ENCODE measurements at regions not wholly inside any gene's neighbourhood (a gene's known extent, or its start where the extent isn't known, plus 50 kb on each side); places are given as distances from the start of the nearest gene placed in this dataset.

DNA sequence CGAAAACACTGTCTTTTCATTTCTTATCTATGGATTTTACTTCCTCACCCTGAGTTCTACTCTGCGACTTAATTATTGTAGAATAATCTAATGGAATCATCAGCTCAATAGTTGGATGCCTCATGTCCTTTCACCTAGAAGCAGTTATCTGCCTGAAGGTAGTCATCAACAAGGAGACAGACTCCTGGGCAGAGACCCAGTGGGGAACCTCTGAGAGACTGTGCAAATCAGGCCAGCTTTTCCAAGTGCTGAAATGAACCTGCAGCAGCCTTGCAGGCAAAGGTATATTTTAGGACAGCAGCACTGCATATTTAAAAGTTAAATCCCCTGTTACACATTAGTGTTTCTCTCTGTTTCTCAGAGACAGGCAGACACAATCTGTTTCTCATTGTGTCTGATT lies 99.7 kb upstream of the STMND1 start:
- TF ChIP-seq, protein P1, sequence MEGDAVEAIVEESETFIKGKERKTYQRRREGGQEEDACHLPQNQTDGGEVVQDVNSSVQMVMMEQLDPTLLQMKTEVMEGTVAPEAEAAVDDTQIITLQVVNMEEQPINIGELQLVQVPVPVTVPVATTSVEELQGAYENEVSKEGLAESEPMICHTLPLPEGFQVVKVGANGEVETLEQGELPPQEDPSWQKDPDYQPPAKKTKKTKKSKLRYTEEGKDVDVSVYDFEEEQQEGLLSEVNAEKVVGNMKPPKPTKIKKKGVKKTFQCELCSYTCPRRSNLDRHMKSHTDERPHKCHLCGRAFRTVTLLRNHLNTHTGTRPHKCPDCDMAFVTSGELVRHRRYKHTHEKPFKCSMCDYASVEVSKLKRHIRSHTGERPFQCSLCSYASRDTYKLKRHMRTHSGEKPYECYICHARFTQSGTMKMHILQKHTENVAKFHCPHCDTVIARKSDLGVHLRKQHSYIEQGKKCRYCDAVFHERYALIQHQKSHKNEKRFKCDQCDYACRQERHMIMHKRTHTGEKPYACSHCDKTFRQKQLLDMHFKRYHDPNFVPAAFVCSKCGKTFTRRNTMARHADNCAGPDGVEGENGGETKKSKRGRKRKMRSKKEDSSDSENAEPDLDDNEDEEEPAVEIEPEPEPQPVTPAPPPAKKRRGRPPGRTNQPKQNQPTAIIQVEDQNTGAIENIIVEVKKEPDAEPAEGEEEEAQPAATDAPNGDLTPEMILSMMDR (IDR thresholded peaks at IDR 0.05; ENCODE audit: insufficient read depth, low read depth, low read length, missing control alignments): no peak
- DNase-seq (ENCODE audit: low read depth): no peak
- no peak overlapping the region for H3K4me3 ChIP-seq (ENCODE audit: low read length)

DNA sequence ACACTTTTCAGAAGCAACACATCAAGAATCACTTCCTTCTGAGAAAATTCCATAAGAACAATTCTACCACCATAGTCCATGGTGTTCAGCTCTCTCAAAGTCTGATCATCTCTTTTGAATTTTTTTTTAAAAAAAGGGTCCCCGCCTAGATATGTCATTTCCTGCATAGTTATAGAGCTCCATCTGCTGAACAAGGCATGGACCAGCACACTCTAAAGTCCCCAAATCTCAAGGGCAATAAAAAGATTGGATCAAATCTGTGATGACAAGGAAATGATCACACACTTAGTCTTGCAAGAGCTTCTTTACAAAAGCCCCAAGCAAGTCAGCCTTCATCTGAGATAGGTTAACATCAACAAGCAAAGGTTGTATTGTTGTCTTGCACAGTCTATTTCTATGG lies 100.7 kb upstream of the STMND1 start:
- no peak overlapping the region for H3K4me3 ChIP-seq (ENCODE audit: low read length)
- DNase-seq (ENCODE audit: low read depth): no peak
- TF ChIP-seq, protein P1 (IDR thresholded peaks at IDR 0.05; ENCODE audit: insufficient read depth, low read depth, low read length, missing control alignments): no peak

DNA sequence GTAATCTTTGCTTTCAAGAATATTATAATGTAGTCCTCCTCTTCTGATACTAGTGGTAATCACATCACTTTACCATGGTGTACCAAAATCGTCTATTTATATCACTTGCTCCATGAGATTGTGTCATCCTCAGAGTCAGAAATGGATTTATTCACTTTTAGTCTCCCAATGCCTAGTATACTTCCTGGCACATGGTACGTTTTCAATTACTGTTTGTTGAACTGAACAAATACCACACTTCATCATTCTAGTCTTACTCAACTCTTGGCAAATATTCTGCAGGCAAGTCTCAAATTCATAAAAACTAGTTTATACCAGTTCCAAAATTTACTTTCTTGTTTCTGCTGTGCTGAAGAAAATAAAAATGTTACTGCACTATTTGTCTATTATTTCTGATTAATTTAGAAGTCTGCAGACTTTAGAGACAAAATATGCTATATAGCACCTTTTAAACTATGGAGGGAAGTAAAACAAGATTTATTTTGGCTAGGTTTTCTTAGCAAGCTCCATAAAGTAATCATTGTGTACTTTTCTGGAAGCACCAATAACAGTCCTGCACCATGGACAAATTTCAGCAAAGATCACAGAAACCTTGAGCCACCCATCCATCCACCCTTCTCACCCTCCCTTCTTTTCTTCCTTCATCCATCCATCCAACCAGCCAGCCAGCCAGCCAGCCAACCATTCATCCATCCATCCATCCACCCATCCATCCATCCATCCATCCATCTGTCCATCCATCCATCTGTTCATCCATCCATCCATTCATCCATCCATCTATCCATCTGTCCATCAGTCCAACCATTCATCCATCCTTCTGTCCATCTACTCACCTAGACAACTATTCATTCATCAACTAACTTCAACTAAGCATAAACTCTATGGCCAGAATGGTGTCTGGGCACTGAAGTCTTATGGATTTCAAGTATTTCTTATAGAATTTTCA lies 102.1 kb upstream of the STMND1 start:
- peak; percentile 72 for DNase-seq (ENCODE audit: low read depth)
- TF ChIP-seq, protein P1 (IDR thresholded peaks at IDR 0.05; ENCODE audit: insufficient read depth, low read depth, low read length, missing control alignments): no peak
- no peak overlapping the region for H3K4me3 ChIP-seq (ENCODE audit: low read length)

DNA sequence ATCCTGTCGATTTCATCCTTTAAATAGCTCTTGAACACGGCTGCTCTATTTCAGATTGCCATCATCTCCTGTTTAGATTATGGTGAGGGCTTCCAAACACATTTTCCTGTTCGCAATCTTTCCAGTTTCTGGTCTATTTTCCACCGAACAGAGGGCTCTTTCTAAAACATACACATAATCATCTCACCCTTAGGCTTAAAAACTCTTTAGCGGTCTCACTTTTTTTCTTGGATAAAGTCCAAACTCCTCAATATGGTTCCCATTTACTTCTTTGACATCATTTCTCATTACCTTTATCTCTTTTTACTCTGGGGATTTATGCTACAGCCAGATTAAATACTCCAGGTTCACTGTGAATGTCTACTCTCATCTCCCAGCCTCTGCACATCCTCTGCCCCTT lies 103.4 kb upstream of the STMND1 start:
- no peak for DNase-seq (ENCODE audit: low read depth)
- H3K4me3 ChIP-seq (ENCODE audit: low read length): no peak overlapping the region
- TF ChIP-seq, protein P1 (IDR thresholded peaks at IDR 0.05; ENCODE audit: insufficient read depth, low read depth, low read length, missing control alignments): no peak

- TF ChIP-seq, protein P1 (IDR thresholded peaks at IDR 0.05; ENCODE audit: insufficient read depth, low read depth, low read length, missing control alignments): no peak
- no peak for DNase-seq (ENCODE audit: low read depth)
- no peak overlapping the region for H3K4me3 ChIP-seq (ENCODE audit: low read length)
Measured at GRCh38 chr6:16995511-16996250, 106.2 kb upstream of the STMND1 start.

GRCh38 chr6:16993396-16993795 lies 108.5 kb upstream of the STMND1 start:
- H3K4me3 ChIP-seq (ENCODE audit: low read length): no peak overlapping the region
- TF ChIP-seq, protein P1 (IDR thresholded peaks at IDR 0.05; ENCODE audit: insufficient read depth, low read depth, low read length, missing control alignments): no peak

More at GRCh38 chr6:16993396-16993795, 108.5 kb upstream of the STMND1 start:
- no peak for DNase-seq (ENCODE audit: low read depth)

All from epithelial cell of esophagus (primary cell).